ENCODE measurements at regions not wholly inside any gene's neighbourhood (a gene's known extent, or its start where the extent isn't known, plus 50 kb on each side); places are given as distances from the start of the nearest gene placed in this dataset.

GRCh38 chr2:74036450-74037195, 51.9 kb downstream of the TET3 start:
- no peak for TF ChIP-seq MAX (IDR thresholded peaks at IDR 0.05)
- no peak for TF ChIP-seq CTCF (IDR thresholded peaks at IDR 0.05; ENCODE audit: low read depth, low read length, missing input control)
- TF ChIP-seq ZBTB33 (IDR thresholded peaks at IDR 0.05) = no peak
- TF ChIP-seq TAF1 (conservative IDR thresholded peaks at IDR 0.05) = no peak
- no peak for TF ChIP-seq REST (IDR thresholded peaks at IDR 0.05)
- no peak for TF ChIP-seq RXRA (IDR thresholded peaks at IDR 0.05)

Measured in liver (tissue), 3 donors.